ENCODE measurements at regions not wholly inside any gene's neighbourhood (a gene's known extent, or its start where the extent isn't known, plus 50 kb on each side); places are given as distances from the start of the nearest gene placed in this dataset.

GRCh38 chr2:128537646-128538045, 219.0 kb upstream of the HS6ST1 start:
- no peak for DNase-seq

DNA sequence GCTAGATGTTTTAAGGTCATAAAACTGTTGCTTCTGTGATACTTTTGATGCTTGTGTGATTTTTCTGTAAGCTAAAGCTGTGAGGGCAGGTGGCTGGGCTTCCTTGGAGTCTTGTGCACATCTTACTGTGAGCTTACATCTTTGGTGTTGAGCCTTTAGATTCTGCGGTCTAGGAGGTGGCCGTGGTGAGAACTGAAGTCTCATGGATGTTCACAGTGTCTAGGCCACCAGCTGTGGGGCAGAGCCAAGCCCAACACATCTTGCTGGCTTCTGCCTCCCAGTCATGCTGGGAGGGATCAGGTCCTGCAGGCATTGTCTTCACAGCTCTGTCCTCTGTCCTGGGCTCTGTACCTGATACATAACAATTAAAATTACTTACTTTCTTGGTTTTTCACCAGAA, 219.7 kb upstream of the HS6ST1 start:
- no peak for DNase-seq

GRCh38 chr2:128540670-128541069, 222.0 kb upstream of the HS6ST1 start:
- no peak for DNase-seq

DNA sequence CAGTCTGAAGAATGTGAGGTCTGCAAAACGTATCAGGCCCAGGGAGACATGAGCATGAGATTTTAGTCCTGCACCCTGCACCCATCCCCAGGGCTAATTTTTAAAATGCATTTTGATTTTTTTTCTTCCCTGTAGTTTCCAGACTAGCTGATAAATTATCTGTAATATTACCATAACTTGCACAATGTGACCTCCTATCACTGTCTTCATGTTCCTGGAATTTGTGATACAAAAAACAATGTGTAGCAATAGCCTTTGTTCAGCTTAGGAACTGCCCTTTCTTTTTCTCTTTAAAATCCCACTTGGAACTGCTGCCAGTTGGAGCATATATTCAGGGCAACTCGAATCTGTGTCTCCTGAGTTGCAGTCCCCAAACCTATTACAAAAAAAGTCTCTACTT, 222.8 kb upstream of the HS6ST1 start:
- no peak for DNase-seq

- no peak for DNase-seq
Measured at GRCh38 chr2:128543036-128543435, 224.4 kb upstream of the HS6ST1 start.

GRCh38 chr2:128543646-128544045, 225.0 kb upstream of the HS6ST1 start:
- no peak for DNase-seq

DNA sequence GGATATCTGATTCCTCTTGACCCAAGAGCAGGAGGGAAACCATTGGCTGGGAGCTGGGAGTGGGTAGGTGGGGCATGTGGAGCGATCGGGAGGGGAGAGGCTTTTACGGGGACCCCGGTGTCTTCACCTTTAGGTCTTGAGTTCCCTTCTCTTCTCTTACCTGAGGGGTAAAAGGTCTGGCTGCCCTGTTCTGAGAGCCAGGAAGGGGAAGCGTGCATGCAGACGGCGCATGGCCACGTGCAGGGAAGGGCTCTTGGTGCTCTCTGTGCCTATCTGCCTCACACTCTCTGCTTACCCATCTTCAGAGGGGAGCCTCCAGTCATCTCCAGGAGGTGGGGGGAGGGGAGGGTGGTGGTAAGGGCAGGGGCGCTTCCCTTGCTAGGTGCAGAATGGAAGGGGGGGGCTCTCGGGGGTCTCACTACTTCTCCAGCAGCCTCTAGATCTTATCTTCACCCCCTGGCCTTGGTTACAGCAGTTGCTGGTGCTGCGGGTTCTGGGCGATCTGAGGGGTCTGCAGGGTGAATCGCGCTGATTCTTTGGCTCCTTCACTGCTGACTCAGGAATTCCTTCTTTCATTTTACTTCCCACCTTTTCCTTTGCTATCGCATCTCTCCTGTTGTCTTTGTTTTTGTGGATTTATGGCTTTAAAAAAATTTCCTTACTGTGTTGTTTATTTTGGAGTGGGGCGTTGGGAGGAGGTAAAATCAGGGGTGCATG, 225.8 kb upstream of the HS6ST1 start:
- no peak for DNase-seq

DNA sequence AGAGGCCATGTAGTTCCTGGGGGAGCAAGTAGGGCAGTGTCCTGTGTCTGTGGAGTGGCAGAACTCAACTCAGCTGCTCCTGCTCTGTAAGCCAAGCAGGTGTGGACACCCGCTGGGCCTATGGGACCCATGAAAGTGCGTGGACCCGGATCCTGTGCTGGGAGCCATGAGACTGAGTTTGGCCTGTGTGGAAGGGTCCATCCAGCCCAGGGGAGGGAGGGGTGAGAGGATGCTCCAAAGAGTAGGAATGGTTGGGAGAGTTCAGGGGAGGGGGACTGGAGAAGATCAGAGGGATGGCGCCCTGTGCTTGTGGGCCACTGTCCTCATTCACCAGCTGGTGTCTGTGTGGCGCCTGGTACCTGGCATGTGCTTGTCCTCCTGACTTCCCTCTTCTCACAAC, 226.4 kb upstream of the HS6ST1 start:
- no peak for DNase-seq

DNA sequence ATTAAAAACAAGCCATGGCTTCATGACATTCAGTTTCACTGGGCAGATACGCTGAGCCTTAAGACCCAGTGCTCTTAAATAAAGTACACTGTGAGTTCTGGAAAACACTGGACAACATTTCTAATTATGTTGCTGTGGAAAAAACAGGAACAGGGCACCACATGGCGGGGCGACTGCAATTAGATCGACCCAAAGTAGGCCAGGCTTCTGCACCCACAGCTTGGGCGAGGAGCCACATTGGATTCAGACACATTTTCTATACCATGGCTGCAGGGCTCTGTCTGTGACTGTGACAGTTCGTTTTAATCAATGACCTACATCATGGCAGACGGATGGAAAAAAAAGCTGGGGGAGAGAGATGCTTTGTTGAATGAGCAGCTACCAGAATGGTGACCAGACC, 227.2 kb upstream of the HS6ST1 start:
- DNase-seq = no peak

GRCh38 chr2:128547667-128548066, 229.0 kb upstream of the HS6ST1 start:
- DNase-seq = no peak

DNA sequence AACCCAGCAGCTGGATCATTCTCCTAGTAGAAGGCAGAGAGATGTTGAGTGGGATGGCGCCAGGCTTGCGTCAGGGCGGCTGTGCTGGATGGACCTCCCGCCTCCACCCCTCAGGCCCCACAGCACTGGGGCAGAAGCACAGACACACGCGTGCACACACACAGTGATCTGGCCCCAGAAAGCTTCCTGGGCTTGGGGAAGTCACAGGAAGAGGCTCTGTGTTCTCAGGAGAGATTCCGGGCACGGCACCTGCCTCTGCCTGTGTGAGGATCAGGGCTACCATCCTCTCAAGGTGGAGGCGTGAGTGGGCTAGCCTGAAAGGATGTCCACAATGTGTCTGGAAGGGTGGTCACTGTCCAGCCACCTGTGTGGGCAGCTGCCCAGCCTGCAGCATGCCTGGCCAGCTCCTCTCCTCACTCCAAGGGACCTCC, 229.8 kb upstream of the HS6ST1 start:
- DNase-seq = no peak

GRCh38 chr2:128549094-128549493, 230.4 kb upstream of the HS6ST1 start:
- DNase-seq = no peak

DNA sequence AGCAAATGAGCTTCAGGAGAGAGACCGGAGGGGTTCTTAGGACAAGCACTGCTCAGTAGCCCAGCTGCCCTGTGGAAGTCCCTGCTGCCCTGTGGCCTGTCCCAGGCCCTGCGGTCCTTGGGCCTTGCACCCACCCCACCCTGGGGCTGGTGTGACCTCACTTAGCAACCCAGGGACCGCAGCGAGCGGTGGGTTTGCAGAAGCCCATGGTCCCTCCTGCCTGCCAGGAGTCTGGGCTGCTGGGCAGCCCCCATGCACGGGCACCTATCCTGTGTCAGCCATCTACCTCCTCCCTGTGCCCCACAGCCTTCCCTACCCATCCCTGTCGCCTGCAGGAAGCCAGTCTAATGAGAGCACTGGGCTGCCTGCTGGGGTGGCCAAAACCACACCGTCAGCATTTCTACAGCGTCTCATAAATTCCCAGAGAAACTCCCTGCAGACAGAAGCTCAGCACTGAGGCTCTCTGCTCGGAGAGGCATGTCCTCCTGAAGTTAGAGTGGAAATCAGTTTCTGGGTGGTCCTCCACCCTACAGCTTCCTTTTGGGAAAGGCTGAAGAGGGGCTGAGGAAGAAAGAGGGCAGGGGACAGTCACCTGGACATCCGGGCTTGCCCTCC, 231.1 kb upstream of the HS6ST1 start:
- DNase-seq = no peak

DNA sequence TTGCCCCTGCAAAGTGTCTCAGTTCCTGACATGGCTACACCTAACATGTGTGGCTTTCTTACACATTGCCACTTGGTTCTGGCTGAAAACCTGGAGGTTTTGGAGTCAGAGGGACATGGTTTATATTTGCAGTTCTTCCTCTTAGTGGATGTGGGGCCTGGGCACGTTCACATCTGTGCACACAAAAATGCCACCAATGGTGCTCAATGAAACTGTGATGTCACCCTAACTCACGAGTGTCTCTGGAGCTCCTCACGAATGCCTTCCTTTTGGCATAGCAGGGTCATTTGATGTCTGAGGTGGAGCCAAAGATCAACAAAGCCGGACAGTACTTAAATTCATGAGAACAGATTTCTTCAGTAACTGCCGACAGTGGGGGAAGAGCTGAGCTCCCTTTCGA, 231.7 kb upstream of the HS6ST1 start:
- no peak for DNase-seq

GRCh38 chr2:128550801-128551416, 232.2 kb upstream of the HS6ST1 start:
- no peak for DNase-seq

DNA sequence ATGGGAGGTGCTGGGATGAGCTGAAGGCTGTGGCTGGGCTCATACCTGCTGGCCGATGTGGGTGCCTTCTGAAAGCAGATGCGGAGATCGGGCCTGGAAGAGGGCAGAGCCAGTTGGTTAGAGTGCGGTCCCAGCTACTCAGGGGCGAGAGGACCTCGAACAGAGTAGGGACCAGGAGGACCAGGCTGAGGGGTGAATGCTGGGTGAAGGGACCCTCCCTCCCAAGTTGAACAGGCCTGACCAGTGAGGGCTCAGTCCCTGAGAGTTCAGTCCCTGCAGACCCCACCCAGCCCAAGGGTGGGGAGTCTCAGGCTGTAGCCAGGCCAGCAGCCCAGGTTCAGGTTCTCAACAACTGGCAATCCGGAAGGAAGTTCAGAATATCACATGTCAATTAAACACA, 232.8 kb upstream of the HS6ST1 start:
- no peak for DNase-seq

DNA sequence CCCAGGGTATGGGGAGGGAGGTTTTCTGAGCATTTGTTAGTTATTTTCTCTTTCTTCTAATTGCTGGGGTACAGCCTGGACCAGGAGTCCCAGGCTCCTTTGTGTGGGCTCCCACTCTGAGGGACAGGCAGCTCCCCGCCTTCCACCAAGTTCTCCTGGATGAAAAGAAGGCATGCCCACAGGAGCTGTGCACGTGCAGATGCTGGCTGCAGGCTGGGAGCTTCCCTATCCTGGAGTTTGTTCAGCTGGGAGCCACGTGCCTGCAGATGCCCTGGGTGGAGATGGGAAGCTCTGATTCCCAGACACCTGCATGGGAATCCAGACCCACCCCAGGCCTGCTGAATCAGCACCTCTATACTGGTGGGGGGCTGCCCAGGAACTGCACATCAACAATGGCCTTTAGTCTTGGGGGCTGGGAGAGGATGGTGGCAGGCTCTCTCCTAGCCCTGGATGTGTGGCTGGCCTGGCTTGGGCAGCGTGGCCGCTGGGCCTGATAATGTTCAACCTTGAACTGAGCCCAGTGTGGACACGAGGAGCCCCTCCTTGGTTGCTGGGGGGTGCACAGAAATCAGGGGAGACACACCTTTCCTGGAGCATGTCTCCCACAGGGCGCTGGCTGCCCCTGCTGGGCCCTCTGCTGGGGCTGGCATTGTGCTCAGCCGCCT, 233.6 kb upstream of the HS6ST1 start:
- DNase-seq = no peak

DNA sequence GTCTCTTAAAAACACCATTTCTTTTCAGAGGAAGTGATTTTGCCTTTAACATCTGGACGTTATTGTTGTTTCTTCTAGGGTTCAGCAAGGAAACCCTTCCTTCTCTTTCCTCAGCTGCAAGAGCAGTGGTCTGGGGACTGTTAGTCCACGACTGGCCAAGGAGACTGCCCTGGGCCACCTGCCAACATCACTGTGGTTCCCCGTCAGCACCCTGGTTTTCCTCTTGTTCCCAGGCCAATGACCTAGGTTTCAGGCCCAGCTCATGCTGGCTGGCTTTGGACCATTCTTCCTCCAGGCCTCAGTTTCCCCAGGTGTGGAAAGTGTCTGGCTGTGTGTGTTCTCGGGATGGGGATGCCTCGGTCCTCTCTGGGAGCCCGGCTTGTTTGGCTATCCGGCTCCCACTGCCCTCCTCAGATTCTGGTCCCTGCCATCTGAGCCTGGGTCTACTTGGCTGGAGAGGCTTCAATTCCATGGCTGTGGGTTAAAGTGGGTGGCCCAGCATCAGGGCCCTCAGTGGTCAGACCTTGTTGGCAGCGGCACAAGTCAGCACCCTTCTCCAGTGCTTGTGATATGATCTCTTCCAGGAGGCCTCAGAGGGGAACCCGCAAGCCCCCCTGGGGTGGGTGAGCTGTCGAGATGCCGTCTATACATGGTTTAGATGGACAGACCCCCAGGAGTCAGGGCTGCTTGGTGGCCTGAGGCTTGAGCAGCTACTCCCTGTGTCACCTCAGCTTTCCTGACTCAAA, 234.3 kb upstream of the HS6ST1 start:
- DNase-seq = no peak

DNA sequence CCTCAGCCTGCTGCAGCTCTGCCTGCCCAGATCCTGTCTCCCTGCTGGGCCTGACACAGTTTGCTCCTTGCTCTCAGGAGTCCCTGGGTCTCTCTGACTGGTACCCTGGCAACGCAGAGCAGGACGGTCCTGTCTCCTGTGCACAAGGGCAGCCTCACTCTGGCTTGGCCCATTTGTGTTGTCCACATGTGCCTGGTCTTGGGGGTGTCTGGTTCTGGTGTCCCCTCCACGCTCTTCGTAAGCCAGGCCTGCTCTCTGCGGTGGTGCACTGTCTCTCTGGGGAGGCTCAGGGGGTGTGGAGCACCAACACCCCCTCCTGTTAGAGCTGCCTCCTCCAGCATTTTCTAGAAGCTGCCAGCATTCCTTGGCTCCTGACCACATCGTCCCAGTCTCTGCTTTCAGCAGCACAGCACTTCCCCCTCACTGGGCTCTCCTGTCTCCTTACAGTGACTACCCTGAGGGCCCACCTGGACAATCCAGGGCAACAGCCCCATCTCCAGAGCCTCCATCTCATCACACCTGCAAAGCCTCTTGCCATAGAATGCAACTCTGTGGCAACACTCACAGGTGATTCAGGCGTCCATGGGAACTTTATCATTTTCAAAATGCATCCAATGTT, 235.6 kb upstream of the HS6ST1 start:
- no peak for DNase-seq

DNA sequence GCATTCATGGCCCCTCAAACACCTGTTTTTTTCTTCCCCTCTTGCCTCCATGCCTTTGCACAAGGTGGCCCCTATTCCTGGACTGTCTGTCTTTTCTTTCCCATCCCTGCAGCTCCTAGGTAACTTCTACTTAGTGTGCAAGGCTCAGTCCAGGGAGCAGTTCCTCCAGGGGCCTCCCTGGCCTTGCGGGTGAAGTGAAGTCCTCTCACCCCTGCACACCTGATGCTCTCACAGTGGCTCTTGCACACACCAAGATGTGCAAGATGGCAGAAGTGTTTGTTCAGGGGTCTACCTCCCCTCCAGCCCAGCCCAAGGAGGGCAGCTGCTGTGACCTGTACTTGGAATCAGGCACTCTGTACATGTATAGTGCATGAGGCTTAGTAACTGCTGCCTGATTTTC, 236.8 kb upstream of the HS6ST1 start:
- DNase-seq = no peak

DNA sequence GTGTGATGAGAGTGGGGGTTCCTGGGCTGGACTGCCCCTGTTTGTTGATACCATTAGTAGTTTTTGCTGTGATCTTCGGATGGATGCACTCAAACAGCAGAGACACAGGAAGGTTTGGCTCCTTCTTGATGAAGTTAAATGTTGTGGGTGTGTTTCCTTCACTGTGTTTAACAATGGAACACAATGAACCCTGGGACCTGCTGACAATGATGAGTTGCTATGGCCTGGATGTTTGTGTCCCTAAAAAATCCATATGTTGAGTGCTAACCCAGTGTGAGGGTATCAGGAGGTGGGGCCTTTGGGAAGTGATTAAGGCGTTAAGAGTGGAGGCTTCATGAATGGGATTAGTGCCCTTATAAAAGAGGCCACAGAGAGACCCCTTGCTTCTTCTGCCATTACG, 237.4 kb upstream of the HS6ST1 start:
- no peak for DNase-seq

- no peak for DNase-seq
Measured at GRCh38 chr2:128556633-128557032, 238.0 kb upstream of the HS6ST1 start.

DNA sequence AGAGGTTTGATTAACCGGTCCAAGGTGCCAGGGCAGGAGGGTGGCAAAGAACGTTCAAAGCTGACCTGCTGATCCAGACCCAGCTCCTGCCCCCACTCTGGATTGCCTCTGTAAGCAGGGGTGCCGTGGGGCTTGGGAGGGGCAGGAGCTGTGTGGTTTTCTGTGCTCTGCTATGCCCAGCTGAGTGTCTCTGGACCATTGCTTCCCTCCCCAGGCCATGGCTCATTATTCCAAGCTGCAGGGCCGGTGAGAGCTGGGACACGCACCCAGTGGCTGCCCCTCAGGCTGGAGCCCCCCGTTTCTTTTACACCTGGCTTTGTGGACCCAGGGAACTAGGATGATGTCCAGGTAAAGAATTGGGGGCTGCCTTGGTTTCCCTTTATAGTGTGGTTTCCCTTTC, 238.4 kb upstream of the HS6ST1 start:
- DNase-seq = no peak

Measured in CD4-positive, alpha-beta T cell treated with Interleukin-17A for 4 hours (primary cell).